Endothelial cell of umbilical vein (primary cell): ENCODE measurements at regions not wholly inside any gene's neighbourhood (a gene's known extent, or its start where the extent isn't known, plus 50 kb on each side); places are given as distances from the start of the nearest gene placed in this dataset.

Experiments
- EZH2 ChIP-seq: IDR thresholded peaks from 2 replicates; pipeline ENCODE4 v1.6.1; 2012; ENCODE audit warnings: borderline replicate concordance, low read depth, mild to moderate bottlenecking, moderate library complexity, low read length, inconsistent platforms; ENCODE audit not compliant: severe bottlenecking
- FOS ChIP-seq: IDR thresholded peaks from 2 replicates; pipeline ENCODE4 v1.6.1; 2011; ENCODE audit warnings: mild to moderate bottlenecking, low read length, moderate library complexity, borderline replicate concordance; ENCODE audit not compliant: insufficient read depth
- GATA2 ChIP-seq: IDR thresholded peaks from 2 replicates; pipeline ENCODE4 v1.7.0; 2011; ENCODE audit warnings: low read depth, mild to moderate bottlenecking, moderate library complexity, mixed read lengths, low read length; ENCODE audit not compliant: insufficient read length, insufficient read depth
- JUN ChIP-seq: IDR thresholded peaks from 2 replicates; pipeline ENCODE4 v1.6.1; 2011; ENCODE audit warnings: borderline replicate concordance, low read depth; ENCODE audit not compliant: insufficient read length, insufficient read depth
- MYC ChIP-seq: IDR thresholded peaks from one replicate; pipeline ENCODE4 v1.6.1; 2011; ENCODE audit warnings: mild to moderate bottlenecking, low read depth, low read length
- POLR2A ChIP-seq: IDR thresholded peaks from 2 replicates; pipeline ENCODE4 v1.6.1; 2012; ENCODE audit warnings: low read depth, mild to moderate bottlenecking, control low read depth, low read length
- POLR2AphosphoS5 ChIP-seq: IDR thresholded peaks from 2 replicates; pipeline ENCODE4 v1.6.1; 2012; ENCODE audit warnings: low read depth, mild to moderate bottlenecking, control low read depth, low read length, moderate library complexity; ENCODE audit not compliant: insufficient read depth
- TF ChIP-seq, protein P1 (sequence below): IDR thresholded peaks from 2 replicates; pipeline ENCODE4 v1.6.1; 2011; ENCODE audit not compliant: insufficient read depth, insufficient read length
- TF ChIP-seq, protein P2 (sequence below), 2 donors: IDR thresholded peaks; 1 replicate in 1 of 2; 2 replicates in 1 of 2; pipeline ENCODE4 v1.5.1; 2011; ENCODE audit warnings: low read length in 2 of 2, mild to moderate bottlenecking in 2 of 2, moderate library complexity in 2 of 2, control low read depth in 1 of 2, inconsistent platforms in 1 of 2, low read depth in 1 of 2; ENCODE audit not compliant: insufficient read depth in 1 of 2; ENCODE audit errors: extremely low read depth in 1 of 2

DNA sequence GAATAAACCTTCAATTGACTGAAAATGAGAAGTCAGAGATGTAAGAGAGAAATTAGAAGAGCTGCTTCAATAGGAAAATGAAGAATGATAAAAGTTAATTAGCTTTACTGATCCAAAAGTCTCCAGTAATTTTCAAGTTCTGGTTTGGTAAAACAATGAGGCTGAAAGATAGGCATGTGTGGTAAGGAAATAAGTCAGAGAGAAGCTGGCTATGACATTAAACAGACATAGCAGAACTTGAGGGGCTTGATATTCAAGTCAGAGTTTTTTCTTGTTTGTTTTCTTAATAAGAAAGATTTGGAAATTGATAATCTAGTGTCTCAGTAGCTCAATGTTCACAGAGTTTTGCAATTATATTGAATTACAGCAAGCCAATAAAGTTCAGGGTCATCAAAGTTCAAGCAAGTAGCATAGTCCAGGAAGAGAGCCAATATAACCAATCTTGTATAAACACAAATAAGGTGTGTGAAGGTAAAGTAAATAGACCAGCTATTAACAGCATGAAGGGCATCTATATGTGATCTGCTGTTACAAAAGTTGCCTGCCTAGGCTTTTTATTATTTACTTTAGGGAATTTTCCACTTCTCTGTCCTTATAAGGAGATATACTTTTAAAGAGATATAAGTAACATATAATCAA, 1111.5 kb downstream of the TRHDE start:
- TF ChIP-seq, protein P1, sequence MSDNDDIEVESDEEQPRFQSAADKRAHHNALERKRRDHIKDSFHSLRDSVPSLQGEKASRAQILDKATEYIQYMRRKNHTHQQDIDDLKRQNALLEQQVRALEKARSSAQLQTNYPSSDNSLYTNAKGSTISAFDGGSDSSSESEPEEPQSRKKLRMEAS: no peak
- TF ChIP-seq POLR2AphosphoS5 (no peak), EZH2 (no peak), POLR2A (no peak), GATA2 (no peak), FOS (no peak), JUN (no peak), MYC (no peak)
- TF ChIP-seq, protein P2, sequence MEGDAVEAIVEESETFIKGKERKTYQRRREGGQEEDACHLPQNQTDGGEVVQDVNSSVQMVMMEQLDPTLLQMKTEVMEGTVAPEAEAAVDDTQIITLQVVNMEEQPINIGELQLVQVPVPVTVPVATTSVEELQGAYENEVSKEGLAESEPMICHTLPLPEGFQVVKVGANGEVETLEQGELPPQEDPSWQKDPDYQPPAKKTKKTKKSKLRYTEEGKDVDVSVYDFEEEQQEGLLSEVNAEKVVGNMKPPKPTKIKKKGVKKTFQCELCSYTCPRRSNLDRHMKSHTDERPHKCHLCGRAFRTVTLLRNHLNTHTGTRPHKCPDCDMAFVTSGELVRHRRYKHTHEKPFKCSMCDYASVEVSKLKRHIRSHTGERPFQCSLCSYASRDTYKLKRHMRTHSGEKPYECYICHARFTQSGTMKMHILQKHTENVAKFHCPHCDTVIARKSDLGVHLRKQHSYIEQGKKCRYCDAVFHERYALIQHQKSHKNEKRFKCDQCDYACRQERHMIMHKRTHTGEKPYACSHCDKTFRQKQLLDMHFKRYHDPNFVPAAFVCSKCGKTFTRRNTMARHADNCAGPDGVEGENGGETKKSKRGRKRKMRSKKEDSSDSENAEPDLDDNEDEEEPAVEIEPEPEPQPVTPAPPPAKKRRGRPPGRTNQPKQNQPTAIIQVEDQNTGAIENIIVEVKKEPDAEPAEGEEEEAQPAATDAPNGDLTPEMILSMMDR (IDR thresholded peaks at IDR 0.05; ENCODE audit: extremely low read depth in 1 of 2, insufficient read depth in 1 of 2, low read depth in 1 of 2, low read length in 2 of 2): no peak
